ENCODE measurements at regions not wholly inside any gene's neighbourhood (a gene's known extent, or its start where the extent isn't known, plus 50 kb on each side); places are given as distances from the start of the nearest gene placed in this dataset.
"Not testable (repeated sequence)": the region's sequence is repeated elsewhere in the genome, so short reads cannot be mapped to it uniquely, and the experiment has no call there.

DNA sequence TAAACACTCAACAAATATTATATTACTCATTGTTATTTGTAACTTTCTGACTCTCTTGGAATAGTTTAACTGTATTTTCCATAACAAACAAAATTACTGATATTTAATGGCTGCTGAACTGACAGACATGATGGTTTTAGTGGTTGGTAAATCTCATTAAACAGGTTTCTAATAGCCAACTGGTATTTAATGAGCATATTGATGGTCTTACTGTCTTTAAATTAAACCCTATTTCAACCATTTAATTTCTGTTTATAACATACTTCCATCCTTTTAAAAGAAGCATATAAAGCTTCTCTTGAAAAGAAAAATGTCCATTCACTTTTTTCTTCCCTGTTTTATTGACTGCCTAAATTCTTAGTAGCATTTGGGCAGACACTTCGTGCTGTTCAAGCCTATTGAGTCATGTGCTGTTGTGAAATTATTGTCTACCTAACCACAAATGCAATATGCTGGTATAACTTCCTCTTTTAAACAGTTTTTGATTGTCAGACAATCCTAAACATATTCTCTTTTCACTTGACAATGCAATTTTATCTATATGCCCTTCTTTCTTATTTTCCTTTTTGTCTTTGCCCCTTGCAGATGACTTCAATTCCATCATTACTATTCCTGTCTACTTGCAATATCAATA is 163.9 kb upstream of the SLC7A11 start:
- no peaks in the 10 kb centered on the region for H3K36me3 ChIP-seq
- no peak for DNase-seq
- H3K27me3 ChIP-seq, result no peaks in the 10 kb centered on the region
- no peak overlapping the region for H3K4me3 ChIP-seq
- H3K9me3 ChIP-seq, result no peaks in the 10 kb centered on the region

DNA sequence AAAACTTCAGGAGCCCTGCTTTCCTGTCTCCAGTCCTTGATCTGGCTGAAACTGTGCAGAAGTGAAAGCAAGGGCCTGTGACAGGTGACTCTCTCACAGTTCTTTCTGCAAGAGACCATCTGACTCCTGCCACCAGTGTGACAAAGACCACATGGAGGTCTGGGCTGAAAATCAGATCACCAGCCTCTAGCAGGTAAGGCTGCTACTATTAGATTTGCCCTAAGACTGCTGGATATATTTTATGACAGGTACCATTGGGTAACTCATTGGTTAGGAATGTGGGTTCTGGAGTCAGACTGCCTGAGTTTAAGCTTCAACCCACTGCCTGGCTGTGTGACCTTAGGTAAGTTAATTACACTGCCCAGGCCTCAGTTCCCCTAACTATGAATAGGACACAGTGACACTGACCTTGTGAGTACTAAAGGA is 163.3 kb upstream of the SLC7A11 start:
- H3K36me3 ChIP-seq, result no peaks in the 10 kb centered on the region
- no peak overlapping the region for H3K4me3 ChIP-seq
- no peak for DNase-seq
- H3K27me3 ChIP-seq, result no peaks in the 10 kb centered on the region
- H3K9me3 ChIP-seq, result no peaks in the 10 kb centered on the region

DNA sequence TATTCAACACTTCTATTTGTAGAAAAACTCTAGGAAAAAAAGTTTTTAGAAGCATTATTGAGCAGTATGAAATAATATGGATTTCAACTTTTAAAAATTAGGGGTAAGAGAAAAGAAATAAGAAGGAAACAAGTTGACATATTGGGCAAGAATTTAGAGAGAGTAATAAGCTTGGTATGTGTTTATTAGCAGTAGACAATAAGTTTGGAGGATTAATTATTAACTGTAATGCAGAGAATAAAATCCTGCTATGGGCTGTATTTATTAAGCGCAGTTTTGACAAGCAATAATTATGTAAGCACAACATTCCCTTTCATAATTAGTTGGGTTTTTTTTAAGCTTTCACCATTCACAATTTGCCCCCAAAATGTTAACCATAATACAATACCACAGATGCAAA is 162.7 kb upstream of the SLC7A11 start:
- Histone ChIP-seq H3K36me3 (no peaks in the 10 kb centered on the region), H3K9me3 (no peaks in the 10 kb centered on the region)
- DNase-seq, result no peak

DNA sequence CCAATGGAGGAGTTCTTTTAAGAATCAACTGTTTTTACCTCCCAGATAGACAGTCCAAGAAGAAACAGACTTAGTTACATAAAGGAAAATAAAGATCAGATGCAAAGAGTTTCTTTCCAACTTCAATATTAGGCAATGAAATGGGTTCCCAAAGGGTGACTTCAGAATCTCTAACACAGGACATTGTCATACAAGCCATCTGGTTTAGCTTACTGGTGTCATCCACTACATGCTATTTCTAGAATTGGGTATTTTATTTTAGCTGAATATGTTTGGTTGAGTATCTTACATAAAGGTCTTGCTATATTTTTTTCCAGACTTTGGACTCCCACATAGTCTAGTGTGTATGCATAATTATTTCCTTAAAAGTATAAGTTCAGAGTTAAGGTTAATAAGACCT is 162.1 kb upstream of the SLC7A11 start:
- no peaks in the 10 kb centered on the region for H3K27me3 ChIP-seq
- no peaks in the 10 kb centered on the region for H3K9me3 ChIP-seq
- no peak for DNase-seq
- no peaks in the 10 kb centered on the region for H3K36me3 ChIP-seq
- no peak overlapping the region for H3K4me3 ChIP-seq

More for the DNA sequence above, 162.7 kb upstream of the SLC7A11 start:
- no peak overlapping the region for H3K4me3 ChIP-seq
- no peaks in the 10 kb centered on the region for H3K27me3 ChIP-seq

DNA sequence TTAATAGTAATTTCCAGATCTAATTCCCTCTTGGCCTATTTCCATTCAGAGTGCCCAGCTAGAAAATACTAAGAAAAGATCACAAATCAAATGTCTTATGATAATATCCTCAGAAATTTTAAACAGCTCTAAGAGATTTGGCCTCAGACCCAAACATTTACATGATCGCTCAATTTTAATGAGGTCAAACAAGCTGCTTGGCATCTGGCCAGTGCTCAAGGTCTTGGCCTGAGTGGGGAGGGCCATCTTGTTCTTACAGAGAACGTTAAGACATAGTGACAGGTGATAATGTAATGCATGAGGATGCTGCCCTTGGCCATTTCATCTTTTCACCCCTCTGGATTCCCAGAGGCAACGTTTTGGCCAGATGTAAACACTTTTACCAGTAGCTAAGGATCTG is 159.2 kb upstream of the SLC7A11 start:
- Histone ChIP-seq H3K9me3 (no peaks in the 10 kb centered on the region), H3K36me3 (no peaks in the 10 kb centered on the region), H3K27me3 (no peaks in the 10 kb centered on the region), H3K4me3 (no peak overlapping the region)
- DNase-seq, result no peak

DNA sequence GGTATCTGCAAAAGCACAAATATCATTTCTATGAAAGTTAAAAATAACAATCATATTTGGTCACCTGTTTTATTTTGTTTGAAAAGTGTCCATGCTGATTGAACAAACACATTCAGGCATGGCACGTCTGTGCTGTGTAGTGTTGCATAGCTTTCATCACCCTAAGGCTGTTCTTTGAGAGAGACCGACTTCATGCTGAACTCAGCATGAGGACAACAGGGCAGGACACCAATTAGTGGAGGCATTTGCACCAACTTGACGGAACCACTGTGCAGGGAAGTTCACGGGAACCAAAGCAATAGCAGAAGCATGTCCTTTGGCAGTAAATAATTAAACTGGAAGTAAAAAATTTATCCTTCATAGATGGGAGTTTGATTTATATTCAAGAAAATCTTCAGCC is 158.4 kb upstream of the SLC7A11 start:
- H3K36me3 ChIP-seq, result no peaks in the 10 kb centered on the region
- no peaks in the 10 kb centered on the region for H3K27me3 ChIP-seq
- H3K4me3 ChIP-seq, result no peak overlapping the region
- DNase-seq, result no peak
- no peaks in the 10 kb centered on the region for H3K9me3 ChIP-seq

DNA sequence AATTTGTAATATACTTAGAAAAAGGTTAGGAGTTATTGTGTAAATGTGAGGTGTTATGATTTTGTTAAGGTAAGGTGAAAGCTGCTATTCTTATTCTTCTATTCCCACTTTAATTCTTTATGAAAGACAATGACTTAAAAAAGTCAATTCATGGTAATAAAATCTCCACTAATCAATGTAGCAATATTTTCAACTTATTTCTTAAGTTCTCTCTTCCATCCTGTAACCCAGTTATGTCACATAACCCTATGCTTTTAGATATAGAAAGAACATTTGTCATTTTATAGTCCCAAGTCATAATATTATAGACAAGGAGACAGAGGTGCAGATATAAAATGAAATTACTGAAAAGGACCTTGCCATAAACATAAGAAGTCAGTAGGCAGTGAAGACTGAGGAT is 157.9 kb upstream of the SLC7A11 start:
- H3K27me3 ChIP-seq, result no peaks in the 10 kb centered on the region
- H3K36me3 ChIP-seq, result no peaks in the 10 kb centered on the region
- no peaks in the 10 kb centered on the region for H3K9me3 ChIP-seq
- no peak for DNase-seq
- H3K4me3 ChIP-seq, result no peak overlapping the region

DNA sequence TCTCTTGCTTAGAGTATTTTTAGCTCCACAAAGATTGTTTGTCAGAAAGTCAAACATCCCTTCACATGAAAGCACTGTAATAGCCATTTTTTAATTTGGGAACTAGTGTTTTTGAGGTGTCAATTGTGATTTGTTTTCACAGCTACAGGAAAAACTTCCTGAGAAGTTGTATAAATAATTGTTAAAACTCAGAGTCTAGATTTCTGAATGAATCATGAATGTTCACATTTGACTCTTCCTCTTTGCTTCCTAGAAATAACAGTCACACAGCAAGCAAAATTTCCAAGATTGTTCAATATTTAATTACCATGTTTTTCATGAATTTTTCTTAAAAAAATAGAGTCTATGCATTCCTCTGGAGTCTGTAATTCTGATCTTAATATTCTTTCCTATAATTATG is 156.9 kb upstream of the SLC7A11 start:
- no peaks in the 10 kb centered on the region for H3K27me3 ChIP-seq
- no peaks in the 10 kb centered on the region for H3K9me3 ChIP-seq
- DNase-seq, result no peak
- H3K4me3 ChIP-seq, result no peak overlapping the region
- H3K36me3 ChIP-seq, result no peaks in the 10 kb centered on the region

DNA sequence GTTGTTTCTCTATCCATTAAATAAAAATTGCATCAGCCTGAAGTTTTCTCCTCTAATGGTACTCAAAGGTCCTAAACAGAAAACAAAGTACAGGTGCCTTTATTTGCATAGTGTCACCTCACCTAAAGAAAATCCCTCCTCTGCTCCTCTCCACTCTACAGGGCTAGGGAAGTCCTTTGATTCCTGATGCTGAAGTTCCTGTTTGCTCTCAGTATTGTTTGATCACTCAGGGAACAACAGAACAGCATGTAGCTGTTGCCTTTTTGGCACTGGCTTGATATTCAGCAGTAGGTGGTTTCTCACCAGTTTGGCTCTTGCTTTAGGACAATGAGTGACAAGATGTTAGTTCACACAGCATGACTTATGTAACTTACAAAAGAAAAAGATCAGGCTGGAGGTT is 156.2 kb upstream of the SLC7A11 start:
- H3K36me3 ChIP-seq, result no peaks in the 10 kb centered on the region
- no peak for DNase-seq
- no peak overlapping the region for H3K4me3 ChIP-seq
- H3K27me3 ChIP-seq, result no peaks in the 10 kb centered on the region
- no peaks in the 10 kb centered on the region for H3K9me3 ChIP-seq

DNA sequence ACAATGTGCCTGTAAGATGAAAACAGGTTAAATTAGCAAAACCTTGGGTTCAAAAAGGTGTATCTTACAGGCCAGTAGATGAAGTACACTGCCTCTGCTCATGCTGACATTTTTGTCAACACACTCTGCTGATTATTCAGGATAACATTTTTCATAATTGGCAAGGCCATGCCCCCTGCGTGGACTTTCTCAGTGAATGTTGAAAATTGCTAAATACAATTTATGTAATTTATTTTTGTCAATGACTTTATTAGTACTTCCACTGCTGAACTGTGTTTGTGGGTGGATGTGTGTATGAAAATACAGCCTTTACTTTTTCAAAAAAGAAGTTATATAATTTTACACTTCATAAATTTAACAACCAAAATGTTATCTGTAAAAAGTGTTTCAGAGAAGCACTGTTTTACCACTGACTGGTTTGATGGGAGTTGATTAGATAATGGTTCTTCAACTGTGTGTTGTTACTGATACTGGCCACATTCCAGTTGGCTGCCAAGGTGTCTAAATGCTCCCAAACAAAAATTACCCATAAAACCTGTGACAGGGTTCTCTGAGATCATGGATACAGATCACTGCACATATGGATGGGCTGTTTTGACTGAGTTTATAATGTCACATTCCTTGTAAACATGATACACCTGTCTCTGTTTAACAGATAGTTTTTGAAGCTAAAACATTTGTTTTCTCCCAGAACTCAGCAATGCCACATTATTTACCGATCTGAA is 151.9 kb upstream of the SLC7A11 start:
- DNase-seq, result no peak
- Histone ChIP-seq H3K27me3 (no peaks in the 10 kb centered on the region), H3K4me3 (no peak overlapping the region), H3K9me3 (no peaks in the 10 kb centered on the region), H3K36me3 (no peaks in the 10 kb centered on the region)

DNA sequence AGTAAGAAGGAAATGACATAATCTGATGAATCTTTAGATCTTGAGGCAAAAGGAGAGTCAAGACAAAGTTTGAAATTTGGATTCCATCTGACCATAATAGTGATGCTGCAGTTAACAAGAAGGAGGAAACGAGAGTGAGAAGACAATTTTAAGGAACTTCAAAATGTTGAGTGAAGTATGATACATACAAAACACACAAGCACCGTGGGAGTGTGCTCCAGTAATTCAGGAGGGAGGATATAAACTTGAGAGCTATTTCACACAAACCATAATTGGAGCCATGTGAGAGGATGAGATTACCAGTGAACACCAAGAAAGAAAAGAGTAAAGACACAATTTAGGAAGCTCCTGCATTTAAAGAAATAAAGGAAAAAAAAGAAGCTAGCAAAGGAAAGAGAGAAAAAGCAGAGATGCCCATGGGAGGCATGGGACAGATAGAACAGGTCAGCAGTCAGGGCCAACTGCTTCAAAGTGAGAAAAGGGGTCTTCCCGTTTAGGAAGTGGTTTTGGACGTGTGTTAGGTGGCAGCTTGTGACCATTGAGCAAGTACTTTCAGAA is 150.7 kb upstream of the SLC7A11 start:
- no peak overlapping the region for H3K4me3 ChIP-seq
- H3K9me3 ChIP-seq, result no peaks in the 10 kb centered on the region
- DNase-seq, result no peak
- H3K27me3 ChIP-seq, result no peaks in the 10 kb centered on the region
- no peaks in the 10 kb centered on the region for H3K36me3 ChIP-seq

DNA sequence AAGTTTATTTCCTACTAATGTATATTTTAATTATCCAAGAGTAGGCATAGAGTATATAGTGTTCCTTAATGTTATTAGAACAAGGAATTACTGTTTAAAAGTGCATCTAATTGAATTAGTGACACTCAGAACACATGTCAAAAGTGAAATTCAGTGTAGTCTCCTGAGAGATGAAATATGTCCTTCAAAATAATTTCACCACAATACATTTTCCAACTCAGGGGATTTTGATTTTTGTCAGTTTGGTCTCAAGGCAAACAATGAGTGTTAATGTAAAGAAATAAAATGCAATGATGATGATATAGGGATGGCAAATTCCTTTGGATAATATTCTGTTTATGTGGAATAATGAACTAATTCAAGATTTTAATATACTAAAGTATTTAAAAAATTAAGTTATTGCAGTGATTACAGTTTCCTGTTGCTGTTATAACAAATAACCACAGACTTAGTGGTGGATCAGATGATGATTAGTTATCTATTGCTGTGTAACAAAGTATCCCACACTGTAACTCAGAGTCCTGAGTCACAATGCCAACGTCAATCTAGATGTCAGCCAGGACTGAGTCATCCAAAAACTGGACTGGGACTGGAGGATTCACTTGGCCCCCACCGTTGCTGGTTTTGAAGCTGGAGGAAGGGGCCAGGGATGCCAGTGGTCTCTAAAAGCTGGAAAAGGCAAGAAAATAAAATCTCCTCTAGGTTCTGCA is 148.0 kb upstream of the SLC7A11 start:
- H3K27me3 ChIP-seq, result no peaks in the 10 kb centered on the region
- no peak overlapping the region for H3K4me3 ChIP-seq
- DNase-seq, result peak; percentile 8
- H3K9me3 ChIP-seq, result no peaks in the 10 kb centered on the region
- H3K36me3 ChIP-seq, result no peaks in the 10 kb centered on the region

DNA sequence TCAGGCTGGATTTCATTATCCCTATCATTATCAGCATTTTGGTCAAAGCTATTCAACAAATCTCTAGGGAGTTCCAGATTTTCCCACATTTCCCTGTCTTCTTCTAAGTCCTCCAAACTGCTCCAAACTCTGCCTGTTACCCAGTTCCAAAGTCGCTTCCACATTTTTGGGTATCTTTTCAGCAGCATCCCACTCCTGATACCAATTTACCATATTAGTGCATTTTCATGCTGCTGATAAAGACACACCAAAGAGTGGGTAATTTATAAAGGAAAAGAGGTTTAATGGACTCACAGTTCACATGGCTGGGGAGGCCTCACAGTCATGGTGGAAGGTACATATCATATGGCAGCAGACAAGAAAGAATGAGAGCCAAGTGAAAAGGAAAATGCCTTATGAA is 132.8 kb upstream of the SLC7A11 start:
- no peaks in the 10 kb centered on the region for H3K27me3 ChIP-seq
- peaks cover 5% of the 10 kb centered on the region for H3K9me3 ChIP-seq
- no peak overlapping the region for H3K4me3 ChIP-seq
- no peak for DNase-seq
- no peaks in the 10 kb centered on the region for H3K36me3 ChIP-seq

DNA sequence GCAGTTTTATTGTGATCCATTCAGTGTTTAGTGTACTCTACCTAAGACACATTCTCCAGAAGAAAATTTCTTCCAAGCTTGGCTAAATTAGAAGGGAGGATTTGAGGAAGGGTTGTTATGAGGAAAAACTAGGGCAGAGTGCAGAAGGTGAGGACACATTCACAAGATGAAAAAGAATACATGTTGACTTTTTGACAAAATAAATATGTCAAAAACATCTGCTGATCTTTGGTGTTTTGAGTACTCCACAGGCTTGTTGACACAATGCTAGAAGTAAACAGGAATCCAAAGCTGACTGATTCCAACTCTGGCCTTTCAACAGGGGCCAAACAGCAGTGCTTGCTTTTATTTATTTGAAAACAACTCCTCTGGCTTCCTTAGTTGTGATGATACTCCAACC is 125.8 kb upstream of the SLC7A11 start:
- no peak overlapping the region for H3K4me3 ChIP-seq
- DNase-seq, result no peak
- H3K27me3 ChIP-seq, result no peaks in the 10 kb centered on the region
- no peaks in the 10 kb centered on the region for H3K36me3 ChIP-seq
- no peaks in the 10 kb centered on the region for H3K9me3 ChIP-seq

DNA sequence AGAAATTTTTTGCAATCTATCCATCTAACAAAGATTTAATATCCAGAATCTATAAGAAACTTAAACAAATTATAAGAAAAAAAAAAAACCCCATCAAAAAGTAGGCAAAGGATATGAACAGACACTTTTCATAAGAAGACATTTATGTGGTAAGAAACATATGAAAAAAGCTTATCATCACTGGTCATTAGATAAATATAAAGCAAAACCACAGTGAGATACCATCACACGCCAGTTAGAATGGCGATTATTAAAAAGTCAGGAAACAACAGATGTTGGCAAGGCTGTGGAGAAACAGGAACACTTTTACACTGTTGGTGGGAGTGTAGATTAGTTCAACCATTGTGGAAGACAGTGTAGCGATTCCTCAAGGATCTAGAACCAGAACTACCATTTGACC is 110.3 kb upstream of the SLC7A11 start:
- DNase-seq, H3K9me3 ChIP-seq, H3K4me3 ChIP-seq, H3K36me3 ChIP-seq, H3K27me3 ChIP-seq: not testable (repeated sequence)

DNA sequence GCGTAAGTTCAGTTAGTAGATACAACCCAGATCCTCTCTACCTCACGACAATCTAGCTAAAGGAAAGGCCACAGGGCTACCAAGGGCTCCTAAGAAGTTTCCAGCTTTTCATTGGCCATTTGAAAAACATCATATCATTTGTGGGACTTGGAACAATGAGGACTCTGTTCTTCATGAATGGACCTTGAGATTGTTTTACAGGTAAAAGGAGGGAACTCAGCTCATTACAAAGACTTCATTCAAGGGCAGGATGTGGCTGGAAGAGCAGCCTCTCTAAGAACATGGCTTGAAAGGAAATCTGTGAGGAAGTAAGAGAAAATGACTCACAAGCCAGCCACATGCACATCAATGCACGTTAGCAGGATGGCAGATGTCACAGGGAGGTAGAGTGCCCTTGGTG is 105.9 kb upstream of the SLC7A11 start:
- Histone ChIP-seq H3K27me3 (no peaks in the 10 kb centered on the region), H3K36me3 (no peaks in the 10 kb centered on the region), H3K9me3 (no peaks in the 10 kb centered on the region), H3K4me3 (no peak overlapping the region)
- no peak for DNase-seq

DNA sequence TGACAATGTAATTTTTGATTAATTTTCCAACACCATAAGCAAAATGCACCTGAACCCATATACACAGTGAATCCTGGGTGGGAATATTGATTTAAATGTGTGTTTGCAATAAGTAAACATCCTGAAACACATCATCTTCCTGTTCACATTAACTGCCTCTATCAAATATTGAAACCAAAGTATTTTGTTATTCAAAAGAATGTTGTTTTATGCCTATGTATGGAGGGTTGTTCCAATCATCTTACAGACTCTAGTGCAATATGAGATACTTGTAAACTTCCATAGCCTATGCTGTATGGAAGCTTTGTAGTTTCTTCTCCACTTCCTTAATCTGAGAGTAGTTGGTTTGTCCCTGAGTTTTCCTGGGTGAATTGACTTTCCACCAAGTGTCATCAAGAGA is 105.4 kb upstream of the SLC7A11 start:
- Histone ChIP-seq H3K27me3 (no peaks in the 10 kb centered on the region), H3K9me3 (no peaks in the 10 kb centered on the region), H3K4me3 (no peak overlapping the region), H3K36me3 (no peaks in the 10 kb centered on the region)
- no peak for DNase-seq

DNA sequence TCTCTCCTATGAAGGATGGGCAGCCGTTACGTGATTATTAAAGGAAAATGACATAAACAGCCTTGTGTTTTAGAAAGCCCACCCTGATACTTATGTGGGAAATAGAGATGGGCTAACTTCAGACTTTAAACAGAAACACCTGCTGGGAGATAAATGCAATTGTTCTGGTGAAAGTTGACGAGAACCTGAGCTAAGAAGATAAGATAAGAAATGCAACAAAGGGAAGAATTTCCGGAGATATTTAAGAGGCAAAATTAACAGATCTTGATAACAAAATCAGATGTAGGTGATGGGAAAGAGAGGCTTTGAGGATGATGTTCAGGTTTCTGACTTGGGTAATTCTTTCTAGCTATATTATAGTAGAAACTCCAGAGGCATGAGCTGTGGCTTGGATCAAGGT is 102.7 kb upstream of the SLC7A11 start:
- H3K4me3 ChIP-seq, result no peak overlapping the region
- no peaks in the 10 kb centered on the region for H3K36me3 ChIP-seq
- DNase-seq, result no peak
- no peaks in the 10 kb centered on the region for H3K27me3 ChIP-seq
- H3K9me3 ChIP-seq, result no peaks in the 10 kb centered on the region
